ENCODE measurements at regions not wholly inside any gene's neighbourhood (a gene's known extent, or its start where the extent isn't known, plus 50 kb on each side); places are given as distances from the start of the nearest gene placed in this dataset.

DNA sequence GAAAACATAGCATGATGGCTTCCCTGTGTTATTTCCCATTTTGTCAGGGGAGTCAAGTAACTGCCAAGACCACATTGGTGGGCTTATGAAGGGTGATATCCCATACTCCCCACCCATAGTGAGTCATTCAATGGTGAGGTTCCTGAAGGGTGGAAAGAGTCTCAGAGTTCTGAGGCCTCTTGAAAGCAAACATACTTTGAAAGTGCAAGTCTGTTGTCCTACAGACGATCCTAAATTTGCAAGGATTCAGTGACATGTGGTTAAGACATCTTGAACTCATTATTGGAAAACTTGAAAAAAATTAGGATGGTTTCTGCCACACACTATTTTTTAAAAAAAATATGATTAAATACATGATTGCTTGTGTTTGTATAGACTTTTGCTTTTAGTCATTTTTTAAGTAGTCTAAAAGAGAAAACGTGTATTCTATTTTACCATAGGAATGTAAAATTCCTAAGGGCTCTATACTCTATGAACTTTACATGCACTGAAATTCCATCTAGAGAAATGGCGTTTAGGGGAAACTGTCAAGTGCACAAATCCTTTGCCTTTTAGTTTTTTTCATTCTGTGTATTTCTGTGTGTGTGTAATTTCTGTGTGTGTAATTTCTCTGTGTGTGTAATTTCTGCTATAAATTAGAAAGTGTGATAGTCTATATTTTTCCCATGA, 225.5 kb upstream of the ADAMTS5 start:
- Histone ChIP-seq H3K27me3 (ENCODE audit: control insufficient read depth in 3 of 3, insufficient read depth in 3 of 3, low read length in 3 of 3) (no peaks in the 10 kb centered on the region), H3K4me1 (ENCODE audit: control insufficient read depth in 3 of 3, insufficient read depth in 3 of 3, low read length in 3 of 3) (no peaks in the 10 kb centered on the region), H3K4me3 (ENCODE audit: low read length in 3 of 3) (no peak overlapping the region), H3K36me3 (ENCODE audit: control insufficient read depth in 3 of 3, insufficient read depth in 3 of 3, low read length in 3 of 3) (no peaks in the 10 kb centered on the region), H3K9ac (ENCODE audit: low read depth in 1 of 3, low read length in 3 of 3) (no peak overlapping the region), H3K9me3 (ENCODE audit: control insufficient read depth in 3 of 3, low read length in 3 of 3) (no peaks in the 10 kb centered on the region), H3K27ac (ENCODE audit: low read depth, low read length) (no peak overlapping the region)

GRCh38 chr21:27190601-27191000, 223.7 kb upstream of the ADAMTS5 start:
- no peak overlapping the region for H3K27ac ChIP-seq (ENCODE audit: low read depth, low read length)
- H3K4me1 ChIP-seq (ENCODE audit: control insufficient read depth in 3 of 3, insufficient read depth in 3 of 3, low read length in 3 of 3): no peaks in the 10 kb centered on the region
- H3K4me3 ChIP-seq (ENCODE audit: low read length in 3 of 3): no peak overlapping the region
- H3K9me3 ChIP-seq (ENCODE audit: control insufficient read depth in 3 of 3, low read length in 3 of 3): no peaks in the 10 kb centered on the region
- H3K9ac ChIP-seq (ENCODE audit: low read depth in 1 of 3, low read length in 3 of 3): no peak overlapping the region
- H3K36me3 ChIP-seq (ENCODE audit: control insufficient read depth in 3 of 3, insufficient read depth in 3 of 3, low read length in 3 of 3): no peaks in the 10 kb centered on the region
- H3K27me3 ChIP-seq (ENCODE audit: control insufficient read depth in 3 of 3, insufficient read depth in 3 of 3, low read length in 3 of 3): no peaks in the 10 kb centered on the region

GRCh38 chr21:27189870-27190269, 223.0 kb upstream of the ADAMTS5 start:
- no peaks in the 10 kb centered on the region for H3K27me3 ChIP-seq (ENCODE audit: control insufficient read depth in 3 of 3, insufficient read depth in 3 of 3, low read length in 3 of 3)
- no peaks in the 10 kb centered on the region for H3K4me1 ChIP-seq (ENCODE audit: control insufficient read depth in 3 of 3, insufficient read depth in 3 of 3, low read length in 3 of 3)
- no peaks in the 10 kb centered on the region for H3K36me3 ChIP-seq (ENCODE audit: control insufficient read depth in 3 of 3, insufficient read depth in 3 of 3, low read length in 3 of 3)
- no peak overlapping the region for H3K4me3 ChIP-seq (ENCODE audit: low read length in 3 of 3)
- H3K27ac ChIP-seq (ENCODE audit: low read depth, low read length): no peak overlapping the region
- no peak overlapping the region for H3K9ac ChIP-seq (ENCODE audit: low read depth in 1 of 3, low read length in 3 of 3)
- no peaks in the 10 kb centered on the region for H3K9me3 ChIP-seq (ENCODE audit: control insufficient read depth in 3 of 3, low read length in 3 of 3)

GRCh38 chr21:27173053-27173452, 206.2 kb upstream of the ADAMTS5 start:
- Histone ChIP-seq H3K27ac (ENCODE audit: low read depth, low read length) (no peak overlapping the region), H3K9ac (ENCODE audit: low read depth in 1 of 3, low read length in 3 of 3) (no peak overlapping the region), H3K4me3 (ENCODE audit: low read length in 3 of 3) (no peak overlapping the region), H3K27me3 (ENCODE audit: control insufficient read depth in 3 of 3, insufficient read depth in 3 of 3, low read length in 3 of 3) (no peaks in the 10 kb centered on the region), H3K36me3 (ENCODE audit: control insufficient read depth in 3 of 3, insufficient read depth in 3 of 3, low read length in 3 of 3) (no peaks in the 10 kb centered on the region), H3K4me1 (ENCODE audit: control insufficient read depth in 3 of 3, insufficient read depth in 3 of 3, low read length in 3 of 3) (no peaks in the 10 kb centered on the region), H3K9me3 (ENCODE audit: control insufficient read depth in 3 of 3, low read length in 3 of 3) (no peaks in the 10 kb centered on the region)

- Histone ChIP-seq H3K27ac (ENCODE audit: low read depth, low read length) (no peak overlapping the region), H3K9ac (ENCODE audit: low read depth in 1 of 3, low read length in 3 of 3) (no peak overlapping the region)
Observed at GRCh38 chr21:27171707-27172106, 204.8 kb upstream of the ADAMTS5 start.

GRCh38 chr21:27168084-27168483, 201.2 kb upstream of the ADAMTS5 start:
- Histone ChIP-seq H3K9ac (ENCODE audit: low read depth in 1 of 3, low read length in 3 of 3) (no peak overlapping the region), H3K9me3 (ENCODE audit: control insufficient read depth in 3 of 3, low read length in 3 of 3) (no peaks in the 10 kb centered on the region), H3K27ac (ENCODE audit: low read depth, low read length) (no peak overlapping the region), H3K36me3 (ENCODE audit: control insufficient read depth in 3 of 3, insufficient read depth in 3 of 3, low read length in 3 of 3) (no peaks in the 10 kb centered on the region), H3K27me3 (ENCODE audit: control insufficient read depth in 3 of 3, insufficient read depth in 3 of 3, low read length in 3 of 3) (no peaks in the 10 kb centered on the region), H3K4me3 (ENCODE audit: low read length in 3 of 3) (no peak overlapping the region), H3K4me1 (ENCODE audit: control insufficient read depth in 3 of 3, insufficient read depth in 3 of 3, low read length in 3 of 3) (no peaks in the 10 kb centered on the region)

More at GRCh38 chr21:27171707-27172106, 204.8 kb upstream of the ADAMTS5 start:
- no peaks in the 10 kb centered on the region for H3K36me3 ChIP-seq (ENCODE audit: control insufficient read depth in 3 of 3, insufficient read depth in 3 of 3, low read length in 3 of 3)
- H3K4me3 ChIP-seq (ENCODE audit: low read length in 3 of 3): no peak overlapping the region
- H3K9me3 ChIP-seq (ENCODE audit: control insufficient read depth in 3 of 3, low read length in 3 of 3): no peaks in the 10 kb centered on the region
- H3K4me1 ChIP-seq (ENCODE audit: control insufficient read depth in 3 of 3, insufficient read depth in 3 of 3, low read length in 3 of 3): no peaks in the 10 kb centered on the region
- no peaks in the 10 kb centered on the region for H3K27me3 ChIP-seq (ENCODE audit: control insufficient read depth in 3 of 3, insufficient read depth in 3 of 3, low read length in 3 of 3)

GRCh38 chr21:27164208-27165177, 197.6 kb upstream of the ADAMTS5 start:
- Histone ChIP-seq H3K9ac (ENCODE audit: low read depth in 1 of 3, low read length in 3 of 3) (no peak overlapping the region), H3K27me3 (ENCODE audit: control insufficient read depth in 3 of 3, insufficient read depth in 3 of 3, low read length in 3 of 3) (no peaks in the 10 kb centered on the region), H3K36me3 (ENCODE audit: control insufficient read depth in 3 of 3, insufficient read depth in 3 of 3, low read length in 3 of 3) (no peaks in the 10 kb centered on the region), H3K4me3 (ENCODE audit: low read length in 3 of 3) (no peak overlapping the region), H3K27ac (ENCODE audit: low read depth, low read length) (no peak overlapping the region), H3K9me3 (ENCODE audit: control insufficient read depth in 3 of 3, low read length in 3 of 3) (no peaks in the 10 kb centered on the region), H3K4me1 (ENCODE audit: control insufficient read depth in 3 of 3, insufficient read depth in 3 of 3, low read length in 3 of 3) (no peaks in the 10 kb centered on the region)

DNA sequence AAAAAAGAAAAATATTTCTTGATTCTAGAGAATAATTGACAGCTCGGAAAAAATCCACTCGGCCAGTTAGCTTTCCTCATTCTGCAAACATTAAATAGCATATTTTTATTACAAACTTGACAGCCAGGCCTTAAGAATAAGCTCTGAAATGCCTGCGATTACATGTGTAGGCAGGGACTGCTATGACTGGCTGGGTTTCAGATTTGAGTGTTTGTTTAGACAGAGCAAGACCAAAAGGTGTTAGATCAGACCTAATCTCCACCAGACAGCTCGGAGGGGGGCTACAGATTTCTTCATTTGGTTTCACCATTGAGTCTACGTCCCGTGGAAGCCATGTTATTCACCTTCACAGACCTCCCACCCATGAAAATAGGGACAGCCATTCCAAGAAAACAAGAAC, 192.1 kb upstream of the ADAMTS5 start:
- Histone ChIP-seq H3K27me3 (ENCODE audit: control insufficient read depth in 3 of 3, insufficient read depth in 3 of 3, low read length in 3 of 3) (no peaks in the 10 kb centered on the region), H3K27ac (ENCODE audit: low read depth, low read length) (no peak overlapping the region), H3K9ac (ENCODE audit: low read depth in 1 of 3, low read length in 3 of 3) (no peak overlapping the region), H3K36me3 (ENCODE audit: control insufficient read depth in 3 of 3, insufficient read depth in 3 of 3, low read length in 3 of 3) (no peaks in the 10 kb centered on the region), H3K9me3 (ENCODE audit: control insufficient read depth in 3 of 3, low read length in 3 of 3) (no peaks in the 10 kb centered on the region), H3K4me3 (ENCODE audit: low read length in 3 of 3) (no peak overlapping the region), H3K4me1 (ENCODE audit: control insufficient read depth in 3 of 3, insufficient read depth in 3 of 3, low read length in 3 of 3) (no peaks in the 10 kb centered on the region)

DNA sequence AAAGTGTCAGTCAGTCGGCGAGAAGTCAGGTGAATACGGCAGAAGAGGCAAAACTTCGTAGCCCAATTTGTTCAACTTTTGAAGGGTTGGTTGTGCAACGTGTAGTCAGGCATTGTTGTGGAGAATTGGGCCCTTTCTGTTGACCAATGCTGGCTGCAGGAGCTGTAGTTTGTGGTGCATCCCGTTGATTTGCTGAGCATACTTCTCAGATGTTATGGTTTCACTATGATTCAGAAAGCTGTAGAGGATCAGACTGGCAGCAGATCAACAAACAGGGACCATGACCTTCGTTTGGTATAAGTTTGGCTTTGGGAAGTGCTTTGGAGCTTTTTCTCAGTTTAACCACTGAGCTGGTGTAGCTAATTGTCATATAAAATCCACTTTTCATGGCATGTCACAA, 190.2 kb upstream of the ADAMTS5 start:
- Histone ChIP-seq H3K9me3 (ENCODE audit: control insufficient read depth in 3 of 3, low read length in 3 of 3) (no peaks in the 10 kb centered on the region), H3K27me3 (ENCODE audit: control insufficient read depth in 3 of 3, insufficient read depth in 3 of 3, low read length in 3 of 3) (no peaks in the 10 kb centered on the region), H3K36me3 (ENCODE audit: control insufficient read depth in 3 of 3, insufficient read depth in 3 of 3, low read length in 3 of 3) (no peaks in the 10 kb centered on the region), H3K4me1 (ENCODE audit: control insufficient read depth in 3 of 3, insufficient read depth in 3 of 3, low read length in 3 of 3) (no peaks in the 10 kb centered on the region), H3K9ac (ENCODE audit: low read depth in 1 of 3, low read length in 3 of 3) (no peak overlapping the region), H3K27ac (ENCODE audit: low read depth, low read length) (no peak overlapping the region), H3K4me3 (ENCODE audit: low read length in 3 of 3) (no peak overlapping the region)

GRCh38 chr21:27156666-27157065, 189.8 kb upstream of the ADAMTS5 start:
- H3K4me3 ChIP-seq (ENCODE audit: low read length in 3 of 3): no peak overlapping the region
- no peaks in the 10 kb centered on the region for H3K27me3 ChIP-seq (ENCODE audit: control insufficient read depth in 3 of 3, insufficient read depth in 3 of 3, low read length in 3 of 3)
- H3K27ac ChIP-seq (ENCODE audit: low read depth, low read length): no peak overlapping the region
- H3K36me3 ChIP-seq (ENCODE audit: control insufficient read depth in 3 of 3, insufficient read depth in 3 of 3, low read length in 3 of 3): no peaks in the 10 kb centered on the region
- no peaks in the 10 kb centered on the region for H3K9me3 ChIP-seq (ENCODE audit: control insufficient read depth in 3 of 3, low read length in 3 of 3)
- H3K9ac ChIP-seq (ENCODE audit: low read depth in 1 of 3, low read length in 3 of 3): no peak overlapping the region
- H3K4me1 ChIP-seq (ENCODE audit: control insufficient read depth in 3 of 3, insufficient read depth in 3 of 3, low read length in 3 of 3): no peaks in the 10 kb centered on the region

Measured in skeletal muscle tissue (tissue), 3 donors.